Epithelial cell of proximal tubule (primary cell): ENCODE measurements at regions not wholly inside any gene's neighbourhood (a gene's known extent, or its start where the extent isn't known, plus 50 kb on each side); places are given as distances from the start of the nearest gene placed in this dataset.

Experiments
- DNase-seq: peaks from one replicate; pipeline ENCODE4 v3.0.0-alpha.2; 2011; ENCODE audit warnings: low read depth
- H3K4me3 ChIP-seq: 2 replicates; pipeline ENCODE4 v1.5.1; 2011; ENCODE audit warnings: low read depth, mild to moderate bottlenecking, low read length
- CTCF ChIP-seq: conservative IDR thresholded peaks from 2 replicates; pipeline ENCODE4 v1.5.1; 2012; ENCODE audit warnings: low read depth, mild to moderate bottlenecking, low read length

GRCh38 chr16:17574256-17574655, 103.5 kb upstream of the XYLT1 start:
- no peak overlapping the region for H3K4me3 ChIP-seq
- TF ChIP-seq CTCF: no peak
- DNase-seq: no peak

GRCh38 chr16:17572145-17572544, 101.4 kb upstream of the XYLT1 start:
- no peak for DNase-seq
- no peak for TF ChIP-seq CTCF
- no peak overlapping the region for H3K4me3 ChIP-seq

- DNase-seq: no peak
- no peak for TF ChIP-seq CTCF
- no peak overlapping the region for H3K4me3 ChIP-seq
Observed at GRCh38 chr16:17571499-17572093, 100.8 kb upstream of the XYLT1 start.

GRCh38 chr16:17568239-17568638, 97.5 kb upstream of the XYLT1 start:
- H3K4me3 ChIP-seq: no peak overlapping the region
- DNase-seq: no peak
- TF ChIP-seq CTCF: no peak

- H3K4me3 ChIP-seq: no peak overlapping the region
- no peak for DNase-seq
- TF ChIP-seq CTCF: no peak
Observed at GRCh38 chr16:17567455-17567854, 96.7 kb upstream of the XYLT1 start.

GRCh38 chr16:17566656-17567450, 96.1 kb upstream of the XYLT1 start:
- TF ChIP-seq CTCF: no peak
- DNase-seq: no peak
- H3K4me3 ChIP-seq: no peak overlapping the region

GRCh38 chr16:17566075-17566474, 95.3 kb upstream of the XYLT1 start:
- TF ChIP-seq CTCF: no peak
- DNase-seq: no peak
- H3K4me3 ChIP-seq: no peak overlapping the region
